ENCODE measurements at regions not wholly inside any gene's neighbourhood (a gene's known extent, or its start where the extent isn't known, plus 50 kb on each side); places are given as distances from the start of the nearest gene placed in this dataset.
"Not testable (repeated sequence)": the region's sequence is repeated elsewhere in the genome, so short reads cannot be mapped to it uniquely, and the experiment has no call there.

DNA sequence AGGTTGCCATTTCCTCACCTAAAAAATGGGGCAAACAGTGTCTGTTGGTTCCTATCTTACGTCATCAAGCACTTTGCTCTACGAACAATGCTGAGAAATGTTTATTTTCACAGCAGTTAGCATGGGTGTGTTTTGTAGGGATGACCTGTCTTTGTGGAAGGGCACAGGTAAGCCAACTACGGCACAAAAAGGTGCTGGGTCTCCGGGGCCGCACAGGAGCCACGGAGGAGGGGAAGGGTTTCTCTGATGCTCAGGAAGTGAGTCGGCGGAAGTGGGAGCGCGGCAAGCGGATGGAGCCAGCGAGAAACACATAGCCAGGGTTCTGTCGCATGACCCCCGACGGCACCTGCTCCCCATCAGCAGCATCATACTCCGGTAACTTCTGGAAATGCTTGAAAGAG, 65.6 kb upstream of the TCL1B start:
- TF ChIP-seq CTCF (IDR thresholded peaks at IDR 0.05) = no peak
- Histone ChIP-seq H3K4me3 (no peak overlapping the region), H3K27ac (no peak overlapping the region), H3K36me3 (no peaks in the 10 kb centered on the region), H3K9me3 (no peaks in the 10 kb centered on the region), H3K27me3 (no peaks in the 10 kb centered on the region), H3K4me1 (no peaks in the 10 kb centered on the region)
- DNase-seq (ENCODE audit: low spot score) = no peak

DNA sequence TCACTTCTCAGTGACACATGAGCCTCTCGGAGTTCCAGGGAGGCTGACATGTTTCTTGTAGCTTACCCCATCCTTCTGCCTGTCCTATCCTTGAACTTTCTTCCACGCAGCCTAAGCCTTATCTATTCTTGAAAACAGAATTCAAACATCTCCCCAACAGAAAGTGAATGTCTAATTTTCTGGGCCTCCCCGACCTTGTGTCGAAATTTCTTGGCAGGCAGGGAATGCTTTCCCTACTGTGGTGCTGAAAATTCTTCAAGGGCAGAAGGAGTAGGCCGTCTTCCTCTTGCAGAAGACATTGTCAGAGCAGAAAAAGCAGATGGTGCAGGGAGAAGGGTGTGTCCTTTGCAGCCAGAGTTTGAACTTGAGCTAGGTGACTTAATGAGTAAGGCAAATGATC, 63.0 kb upstream of the TCL1B start:
- TF ChIP-seq CTCF (IDR thresholded peaks at IDR 0.05) = no peak
- H3K4me1 ChIP-seq = no peaks in the 10 kb centered on the region
- H3K27me3 ChIP-seq = no peaks in the 10 kb centered on the region
- H3K9me3 ChIP-seq = no peaks in the 10 kb centered on the region
- no peaks in the 10 kb centered on the region for H3K36me3 ChIP-seq
- DNase-seq (ENCODE audit: low spot score) = no peak
- H3K27ac ChIP-seq = no peak overlapping the region
- H3K4me3 ChIP-seq = no peak overlapping the region

DNA sequence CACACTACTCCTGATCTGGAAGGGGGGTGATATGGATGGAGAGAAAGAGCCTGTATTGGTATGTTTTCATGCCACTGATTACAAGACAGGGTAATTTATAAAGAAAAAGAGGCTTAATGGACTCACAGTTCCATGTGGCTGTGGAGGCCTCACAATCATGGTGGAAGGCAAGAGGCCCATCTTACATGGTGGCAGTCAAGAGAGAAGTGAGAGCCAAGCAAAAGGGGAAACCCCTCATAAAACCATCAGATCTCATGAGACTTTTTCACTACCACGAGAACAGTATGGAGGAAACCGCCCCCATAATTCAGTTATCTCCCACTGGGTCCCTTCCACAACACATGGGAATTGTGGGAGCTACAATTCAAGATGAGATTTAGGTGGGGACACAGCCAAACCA, 60.5 kb upstream of the TCL1B start:
- H3K4me3 ChIP-seq; DNase-seq (ENCODE audit: low spot score); H3K9me3 ChIP-seq; H3K36me3 ChIP-seq; H3K27ac ChIP-seq; H3K27me3 ChIP-seq; H3K4me1 ChIP-seq: not testable (repeated sequence)

DNA sequence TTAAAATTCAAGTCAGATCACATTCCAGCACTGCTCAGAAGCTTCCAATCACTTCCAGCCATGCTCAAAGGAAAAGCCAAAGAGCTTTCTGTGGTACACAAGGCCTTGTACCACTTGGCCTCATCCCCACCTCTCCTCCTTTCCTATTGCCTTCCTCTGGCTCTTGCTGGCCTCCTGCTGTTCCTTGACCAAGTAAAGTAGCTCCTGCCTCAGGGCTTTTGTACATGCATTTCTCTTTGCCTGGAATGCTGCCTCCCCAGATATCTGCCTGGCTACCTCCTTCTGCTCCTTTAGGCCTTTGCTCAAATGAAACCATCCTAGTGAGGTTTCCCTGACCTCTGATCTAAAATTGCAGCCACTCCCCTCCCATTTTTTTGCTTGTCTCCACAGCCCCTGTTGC, 51.2 kb upstream of the TCL1B start:
- no peaks in the 10 kb centered on the region for H3K36me3 ChIP-seq
- no peak overlapping the region for H3K4me3 ChIP-seq
- H3K4me1 ChIP-seq = no peaks in the 10 kb centered on the region
- H3K27ac ChIP-seq = no peak overlapping the region
- DNase-seq (ENCODE audit: low spot score) = no peak
- no peaks in the 10 kb centered on the region for H3K27me3 ChIP-seq
- TF ChIP-seq CTCF (IDR thresholded peaks at IDR 0.05) = no peak
- H3K9me3 ChIP-seq = no peaks in the 10 kb centered on the region
